ENCODE measurements at regions not wholly inside any gene's neighbourhood (a gene's known extent, or its start where the extent isn't known, plus 50 kb on each side); places are given as distances from the start of the nearest gene placed in this dataset.
A peak's percentile ranks its signal among the peaks of the same experiment; 100 is the strongest.

DNA sequence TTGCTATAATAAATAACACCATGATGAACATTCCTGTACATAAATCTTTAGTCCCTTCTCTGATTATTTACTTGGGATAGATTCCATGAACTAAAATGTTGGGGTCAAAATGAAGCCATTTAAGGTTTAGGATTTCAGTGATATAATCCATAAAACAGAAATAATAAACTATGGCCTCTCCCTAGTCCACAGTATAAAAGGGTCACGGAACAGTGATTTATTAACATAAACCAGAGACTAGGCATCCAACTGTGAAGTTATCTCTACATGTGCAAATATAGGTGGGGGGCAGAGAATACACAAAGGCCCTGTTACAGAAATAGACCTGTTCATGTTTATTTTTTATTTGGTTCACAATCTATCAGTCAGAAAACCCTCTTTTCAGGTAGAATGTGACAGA, 499.1 kb upstream of the SLIT2 start:
- TF ChIP-seq POLR2A (IDR thresholded peaks at IDR 0.05), result no peak
- TF ChIP-seq, protein P1, sequence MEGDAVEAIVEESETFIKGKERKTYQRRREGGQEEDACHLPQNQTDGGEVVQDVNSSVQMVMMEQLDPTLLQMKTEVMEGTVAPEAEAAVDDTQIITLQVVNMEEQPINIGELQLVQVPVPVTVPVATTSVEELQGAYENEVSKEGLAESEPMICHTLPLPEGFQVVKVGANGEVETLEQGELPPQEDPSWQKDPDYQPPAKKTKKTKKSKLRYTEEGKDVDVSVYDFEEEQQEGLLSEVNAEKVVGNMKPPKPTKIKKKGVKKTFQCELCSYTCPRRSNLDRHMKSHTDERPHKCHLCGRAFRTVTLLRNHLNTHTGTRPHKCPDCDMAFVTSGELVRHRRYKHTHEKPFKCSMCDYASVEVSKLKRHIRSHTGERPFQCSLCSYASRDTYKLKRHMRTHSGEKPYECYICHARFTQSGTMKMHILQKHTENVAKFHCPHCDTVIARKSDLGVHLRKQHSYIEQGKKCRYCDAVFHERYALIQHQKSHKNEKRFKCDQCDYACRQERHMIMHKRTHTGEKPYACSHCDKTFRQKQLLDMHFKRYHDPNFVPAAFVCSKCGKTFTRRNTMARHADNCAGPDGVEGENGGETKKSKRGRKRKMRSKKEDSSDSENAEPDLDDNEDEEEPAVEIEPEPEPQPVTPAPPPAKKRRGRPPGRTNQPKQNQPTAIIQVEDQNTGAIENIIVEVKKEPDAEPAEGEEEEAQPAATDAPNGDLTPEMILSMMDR (IDR thresholded peaks at IDR 0.05), result no peak
- TF ChIP-seq EP300 (IDR thresholded peaks at IDR 0.05), result no peak
- no peak overlapping the region for H3K4me3 ChIP-seq
- WGBS, 3 donors, result 63 to 80% (median 64%) methylated on average over 1 of the region's 1 CpG
- no peaks in the 10 kb centered on the region for H3K27me3 ChIP-seq
- DNase-seq, result no peak
- H3K9me3 ChIP-seq, result no peaks in the 10 kb centered on the region
- no peaks in the 10 kb centered on the region for H3K4me1 ChIP-seq (ENCODE audit: insufficient read depth)
- H3K27ac ChIP-seq, result no peak overlapping the region
- no peaks in the 10 kb centered on the region for H3K36me3 ChIP-seq
- intact Hi-C loops (cut with DNase I), result no loop called here

DNA sequence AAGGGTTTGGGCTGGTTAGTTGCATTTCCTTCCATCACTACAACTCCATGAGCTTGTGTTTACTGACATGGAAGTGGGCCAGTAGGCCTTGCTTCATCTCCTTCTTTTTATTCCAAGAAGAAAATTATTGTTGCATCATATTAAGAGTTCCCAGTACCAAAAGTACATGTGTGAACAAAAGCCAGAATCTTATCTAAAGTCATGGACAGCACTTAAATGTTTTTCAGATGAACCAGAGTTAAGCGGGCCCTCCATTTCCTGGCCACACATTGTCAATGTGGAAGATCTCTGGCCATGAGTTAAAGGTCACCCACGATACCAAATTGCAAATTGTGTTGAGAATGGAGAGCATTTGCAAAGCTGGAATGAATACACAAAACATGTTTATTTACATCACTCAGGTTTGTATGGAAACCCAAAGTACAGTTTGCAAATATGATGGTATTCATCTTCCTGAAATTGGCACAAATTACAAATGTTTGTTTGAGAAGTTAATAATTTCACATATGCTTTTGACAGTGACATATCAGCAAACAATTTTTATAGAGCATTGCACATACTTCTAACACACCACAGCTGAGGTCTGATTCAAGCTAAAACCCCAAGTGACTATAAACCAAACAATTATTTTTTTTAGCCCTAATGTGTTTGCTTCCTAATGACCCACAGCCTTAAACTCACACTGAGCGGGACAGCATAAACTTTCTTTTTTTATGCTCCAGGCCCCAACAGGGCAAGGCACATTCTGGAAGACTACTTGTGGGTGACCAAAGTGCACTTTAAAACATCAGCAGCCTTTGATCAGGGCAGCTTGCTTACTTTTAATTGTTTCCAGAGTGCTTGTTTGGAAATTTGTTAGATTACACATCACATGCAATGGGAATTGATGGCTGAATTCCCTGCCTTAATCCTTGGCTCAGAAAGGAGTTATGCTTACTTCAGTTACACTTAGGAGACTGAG, 502.9 kb upstream of the SLIT2 start:
- Histone ChIP-seq H3K4me1 (ENCODE audit: insufficient read depth) (no peaks in the 10 kb centered on the region), H3K9me3 (no peaks in the 10 kb centered on the region), H3K27ac (no peak overlapping the region), H3K27me3 (no peaks in the 10 kb centered on the region), H3K4me3 (no peak overlapping the region), H3K36me3 (no peaks in the 10 kb centered on the region)
- peak in 2 of 5 donors; percentile 33 to 69 for DNase-seq
- 37 to 39% (median 37%) methylated on average over 3 of the region's 3 CpGs for WGBS, 3 donors
- no peak for TF ChIP-seq EP300 (IDR thresholded peaks at IDR 0.05)
- no peak for TF ChIP-seq POLR2A (IDR thresholded peaks at IDR 0.05)
- TF ChIP-seq, protein P1 (IDR thresholded peaks at IDR 0.05), result no peak
- intact Hi-C loops (cut with DNase I), result no loop called here

DNA sequence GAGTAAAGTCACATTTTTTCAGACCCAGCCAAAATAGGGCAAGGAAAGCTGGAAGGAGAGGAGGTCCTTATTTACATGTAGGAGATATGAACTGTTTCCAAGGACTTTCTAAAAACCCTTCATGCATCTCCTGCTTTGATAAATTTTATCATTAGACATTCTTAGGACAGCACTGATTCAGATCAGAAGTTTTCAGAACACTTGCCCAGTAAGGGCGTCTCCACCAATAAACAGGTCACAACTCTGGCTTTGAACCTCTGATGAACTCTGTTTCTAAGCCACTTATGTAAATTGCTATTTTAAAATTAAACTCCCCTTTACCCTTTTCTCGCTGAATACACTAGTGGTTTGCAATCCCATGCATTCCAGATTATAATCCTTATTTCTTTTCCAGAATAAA, 505.3 kb upstream of the SLIT2 start:
- Histone ChIP-seq H3K4me1 (ENCODE audit: insufficient read depth) (no peaks in the 10 kb centered on the region), H3K27me3 (no peaks in the 10 kb centered on the region), H3K36me3 (no peaks in the 10 kb centered on the region), H3K4me3 (no peak overlapping the region), H3K9me3 (no peaks in the 10 kb centered on the region), H3K27ac (no peak overlapping the region)
- WGBS, 3 donors, result 36 to 72% (median 49%) methylated on average over 2 of the region's 2 CpGs
- intact Hi-C loops (cut with DNase I), result no loop called here
- no peak for TF ChIP-seq EP300 (IDR thresholded peaks at IDR 0.05)
- TF ChIP-seq, protein P1 (IDR thresholded peaks at IDR 0.05), result no peak
- TF ChIP-seq POLR2A (IDR thresholded peaks at IDR 0.05), result no peak
- no peak for DNase-seq

DNA sequence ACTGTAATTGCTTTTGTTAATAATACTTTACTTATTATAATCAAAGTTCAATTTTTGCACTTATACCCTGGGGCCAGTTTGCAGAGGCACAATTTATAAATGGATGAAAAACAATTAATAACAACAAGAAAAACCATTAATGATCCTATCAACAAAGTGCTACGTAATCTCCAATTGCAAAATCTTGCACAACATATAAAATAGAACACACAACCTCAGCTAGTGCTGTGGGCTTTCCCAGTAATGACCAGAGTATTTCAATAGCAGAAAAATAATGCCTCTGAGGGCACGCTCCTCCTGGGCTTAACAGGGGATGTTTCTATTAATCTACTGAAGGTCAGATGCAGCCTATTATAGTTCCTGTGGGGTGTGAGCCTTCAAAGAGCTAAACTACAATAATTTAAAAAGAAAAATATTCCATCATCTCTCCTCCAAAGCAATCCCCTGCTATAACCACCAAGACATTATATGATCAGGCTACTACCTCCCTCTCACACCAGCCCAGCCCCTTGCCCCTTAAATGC, 508.5 kb upstream of the SLIT2 start:
- Histone ChIP-seq H3K4me1 (ENCODE audit: insufficient read depth) (no peaks in the 10 kb centered on the region), H3K27ac (no peak overlapping the region), H3K36me3 (no peaks in the 10 kb centered on the region), H3K27me3 (no peaks in the 10 kb centered on the region), H3K9me3 (no peaks in the 10 kb centered on the region), H3K4me3 (no peak overlapping the region)
- WGBS, 3 donors, result 81 to 88% (median 88%) methylated on average over 2 of the region's 2 CpGs
- DNase-seq, result no peak
- TF ChIP-seq EP300 (IDR thresholded peaks at IDR 0.05) (no peak), POLR2A (IDR thresholded peaks at IDR 0.05) (no peak)
- TF ChIP-seq, protein P1 (IDR thresholded peaks at IDR 0.05), result no peak
- intact Hi-C loops (cut with DNase I), result no loop called here
